ENCODE measurements at regions not wholly inside any gene's neighbourhood (a gene's known extent, or its start where the extent isn't known, plus 50 kb on each side); places are given as distances from the start of the nearest gene placed in this dataset.
"Not testable (repeated sequence)": the region's sequence is repeated elsewhere in the genome, so short reads cannot be mapped to it uniquely, and the experiment has no call there.

GRCh38 chr15:91414124-91414523 lies 314.1 kb downstream of the SV2B start:
- no peak for DNase-seq (ENCODE audit: low spot score)

GRCh38 chr15:91415258-91415657 lies 315.2 kb downstream of the SV2B start:
- not testable (repeated sequence) for DNase-seq (ENCODE audit: low spot score)

- no peak for DNase-seq (ENCODE audit: low spot score)
These were observed 320.6 kb downstream of the SV2B start for GRCh38 chr15:91420689-91421088.

- DNase-seq (ENCODE audit: low spot score), result no peak
These were observed 322.7 kb downstream of the SV2B start for GRCh38 chr15:91422797-91423196.

GRCh38 chr15:91424001-91424400 lies 323.9 kb downstream of the SV2B start:
- DNase-seq (ENCODE audit: low spot score), result no peak

- DNase-seq (ENCODE audit: low spot score), result no peak
These were observed 326.4 kb downstream of the SV2B start for GRCh38 chr15:91426412-91426811.

- DNase-seq (ENCODE audit: low spot score), result no peak
These were observed 329.9 kb downstream of the SV2B start for GRCh38 chr15:91429973-91430372.

GRCh38 chr15:91431041-91431715 lies 331.1 kb downstream of the SV2B start:
- no peak for DNase-seq (ENCODE audit: low spot score)

GRCh38 chr15:91435113-91435512 lies 335.1 kb downstream of the SV2B start:
- DNase-seq (ENCODE audit: low spot score), result no peak

GRCh38 chr15:91444656-91445055 lies 344.6 kb downstream of the SV2B start:
- DNase-seq (ENCODE audit: low spot score), result no peak

GRCh38 chr15:91445695-91446228 lies 345.7 kb downstream of the SV2B start:
- no peak for DNase-seq (ENCODE audit: low spot score)

- DNase-seq (ENCODE audit: low spot score), result no peak
These were observed 348.1 kb downstream of the SV2B start for GRCh38 chr15:91447991-91448644.

- DNase-seq (ENCODE audit: low spot score), result not testable (repeated sequence)
These were observed 353.3 kb downstream of the SV2B start for GRCh38 chr15:91453376-91453775.

- DNase-seq (ENCODE audit: low spot score), result peak; percentile 66
These were observed 356.2 kb downstream of the SV2B start for GRCh38 chr15:91456251-91456718.

- no peak for DNase-seq (ENCODE audit: low spot score)
These were observed 356.9 kb downstream of the SV2B start for GRCh38 chr15:91456921-91457320.

GRCh38 chr15:91461377-91461776 lies 361.3 kb downstream of the SV2B start:
- peak; percentile 8 for DNase-seq (ENCODE audit: low spot score)

- no peak for DNase-seq (ENCODE audit: low spot score)
These were observed 365.0 kb downstream of the SV2B start for GRCh38 chr15:91465086-91465485.

GRCh38 chr15:91465696-91466095 lies 365.6 kb downstream of the SV2B start:
- DNase-seq (ENCODE audit: low spot score), result no peak

- no peak for DNase-seq (ENCODE audit: low spot score)
These were observed 369.0 kb downstream of the SV2B start for GRCh38 chr15:91468871-91469580.

- DNase-seq (ENCODE audit: low spot score), result peak; percentile 20
These were observed 369.8 kb downstream of the SV2B start for GRCh38 chr15:91469632-91470567.

- DNase-seq (ENCODE audit: low spot score), result no peak
These were observed 371.4 kb downstream of the SV2B start for GRCh38 chr15:91471468-91471867.

- no peak for DNase-seq (ENCODE audit: low spot score)
These were observed 372.3 kb downstream of the SV2B start for GRCh38 chr15:91472316-91472756.

All from SW480 (cell line).